GM21367 (cell line): ENCODE measurements at regions not wholly inside any gene's neighbourhood (a gene's known extent, or its start where the extent isn't known, plus 50 kb on each side); places are given as distances from the start of the nearest gene placed in this dataset.
"Not testable (repeated sequence)": the region's sequence is repeated elsewhere in the genome, so short reads cannot be mapped to it uniquely, and the experiment has no call there.

Experiments
- ATAC-seq: cut with Tn5 transposase; IDR thresholded peaks from one replicate; pipeline ENCODE4 v1.9.1; 2021; ENCODE audit not compliant: unreplicated experiment

- ATAC-seq = no peak
Observed at GRCh38 chr7:29649028-29649716, 85.5 kb downstream of the PRR15 start.

GRCh38 chr7:29649876-29650275 lies 86.2 kb downstream of the PRR15 start:
- no peak for ATAC-seq

GRCh38 chr7:29651477-29651876 lies 87.8 kb downstream of the PRR15 start:
- ATAC-seq = no peak

GRCh38 chr7:29652556-29652955 lies 88.9 kb downstream of the PRR15 start:
- no peak for ATAC-seq

- ATAC-seq = not testable (repeated sequence)
Observed at GRCh38 chr7:29654340-29654739, 90.7 kb downstream of the PRR15 start.

GRCh38 chr7:29657288-29657687 lies 93.7 kb downstream of the PRR15 start:
- ATAC-seq = no peak

- no peak for ATAC-seq
Observed at GRCh38 chr7:29657856-29658255, 94.2 kb downstream of the PRR15 start.

GRCh38 chr7:29659213-29659612 lies 95.6 kb downstream of the PRR15 start:
- ATAC-seq = not testable (repeated sequence)

GRCh38 chr7:29662899-29663298 lies 99.3 kb downstream of the PRR15 start:
- ATAC-seq = not testable (repeated sequence)

- ATAC-seq = not testable (repeated sequence)
Observed at GRCh38 chr7:29664999-29665398, 101.4 kb downstream of the PRR15 start.

GRCh38 chr7:29667096-29667669 lies 103.5 kb downstream of the PRR15 start:
- not testable (repeated sequence) for ATAC-seq

- not testable (repeated sequence) for ATAC-seq
Observed at GRCh38 chr7:29671286-29671685, 107.7 kb downstream of the PRR15 start.

GRCh38 chr7:29673635-29674034 lies 110.0 kb downstream of the PRR15 start:
- ATAC-seq = not testable (repeated sequence)

GRCh38 chr7:29674626-29675025 lies 111.0 kb downstream of the PRR15 start:
- not testable (repeated sequence) for ATAC-seq

- not testable (repeated sequence) for ATAC-seq
Observed at GRCh38 chr7:29677254-29677653, 113.6 kb downstream of the PRR15 start.

GRCh38 chr7:29679963-29680362 lies 116.3 kb downstream of the PRR15 start:
- ATAC-seq = not testable (repeated sequence)

GRCh38 chr7:29680601-29681000 lies 117.0 kb downstream of the PRR15 start:
- ATAC-seq = not testable (repeated sequence)

- peak; percentile 24 for ATAC-seq
Observed at GRCh38 chr7:29684151-29684786, 120.6 kb downstream of the PRR15 start.

GRCh38 chr7:29684787-29685650 lies 121.3 kb upstream of the WIPF3 start:
- ATAC-seq = peak; percentile 72

GRCh38 chr7:29685651-29686271 lies 120.5 kb upstream of the WIPF3 start:
- ATAC-seq = not testable (repeated sequence)

GRCh38 chr7:29690510-29690909 lies 115.8 kb upstream of the WIPF3 start:
- ATAC-seq = not testable (repeated sequence)
